GM23248 (cell line): ENCODE measurements at regions not wholly inside any gene's neighbourhood (a gene's known extent, or its start where the extent isn't known, plus 50 kb on each side); places are given as distances from the start of the nearest gene placed in this dataset.
"Not testable (repeated sequence)": the region's sequence is repeated elsewhere in the genome, so short reads cannot be mapped to it uniquely, and the experiment has no call there.

Experiments
- DNase-seq: peaks from one replicate; pipeline ENCODE4 v3.0.0-alpha.2; 2015
- H2AFZ ChIP-seq: fragments of 200-600 bp; sonication (generic); 2 replicates; pipeline ENCODE4 v1.6.1; 2016; ENCODE audit warnings: antibody characterized with exemption
- H3F3A ChIP-seq: fragments of 200-600 bp; sonication (generic); 2 replicates; pipeline ENCODE4 v1.6.1; 2016; ENCODE audit warnings: mild to moderate bottlenecking, antibody characterized with exemption, mixed run types; ENCODE audit not compliant: insufficient read depth
- H3K27ac ChIP-seq: fragments of 200-600 bp; sonication (generic); 2 replicates; pipeline ENCODE4 v1.5.1; 2016; ENCODE audit warnings: mild to moderate bottlenecking
- H3K27me3 ChIP-seq: fragments of 200-600 bp; sonication (generic); replicated peaks from 2 replicates; pipeline ENCODE4 v1.6.1; 2016; ENCODE audit warnings: mild to moderate bottlenecking; ENCODE audit not compliant: insufficient read depth
- H3K36me3 ChIP-seq: fragments of 200-600 bp; sonication (generic); 2 replicates; pipeline ENCODE4 v1.6.1; 2016; ENCODE audit warnings: low read depth, mild to moderate bottlenecking
- H3K4me1 ChIP-seq: fragments of 200-600 bp; sonication (generic); 2 replicates; pipeline ENCODE4 v1.6.1; 2016; ENCODE audit warnings: mild to moderate bottlenecking; ENCODE audit not compliant: insufficient read depth
- H3K4me2 ChIP-seq: fragments of 200-600 bp; sonication (generic); one replicate; pipeline ENCODE4 v1.6.1; 2016; ENCODE audit warnings: mild to moderate bottlenecking; ENCODE audit not compliant: unreplicated experiment
- H3K4me3 ChIP-seq: fragments of 200-600 bp; sonication (generic); 2 replicates; pipeline ENCODE4 v1.5.1; 2016; ENCODE audit warnings: mild to moderate bottlenecking
- H3K79me2 ChIP-seq: fragments of 200-600 bp; sonication (generic); 2 replicates; pipeline ENCODE4 v1.6.1; 2016; ENCODE audit warnings: mild to moderate bottlenecking; ENCODE audit not compliant: insufficient read depth
- H3K9ac ChIP-seq: fragments of 200-600 bp; sonication (generic); 2 replicates; pipeline ENCODE4 v1.6.1; 2016; ENCODE audit warnings: mild to moderate bottlenecking
- H3K9me2 ChIP-seq: fragments of 200-600 bp; sonication (generic); 2 replicates; pipeline ENCODE4 v1.6.1; 2016; ENCODE audit warnings: mixed run types, mild to moderate bottlenecking, moderate library complexity; ENCODE audit not compliant: insufficient read depth
- H3K9me3 ChIP-seq: fragments of 200-600 bp; sonication (generic); one replicate; pipeline ENCODE4 v1.6.1; 2017; ENCODE audit warnings: low read depth
- H4K20me1 ChIP-seq: fragments of 200-600 bp; sonication (generic); 2 replicates; pipeline ENCODE4 v1.6.0; 2016; ENCODE audit not compliant: insufficient read depth
- EZH2 ChIP-seq: fragments of 200-600 bp; sonication (generic); IDR thresholded peaks from 2 replicates; pipeline ENCODE4 v1.6.1; 2018; ENCODE audit warnings: antibody characterized with exemption, mild to moderate bottlenecking; ENCODE audit not compliant: insufficient read depth, poor library complexity, severe bottlenecking
- EZH2phosphoT487 ChIP-seq: fragments of 200-600 bp; sonication (generic); IDR thresholded peaks from 2 replicates; pipeline ENCODE4 v1.6.1; 2018; ENCODE audit warnings: antibody characterized with exemption, moderate library complexity, mild to moderate bottlenecking, low read depth; ENCODE audit not compliant: insufficient read depth
- WGBS, 2 experiments: methylation state at CpG; one replicate each; pipeline ENCODE4 v1.1.6; 2015 to 2017; ENCODE audit warnings: low lambda C conversion rate in 2 of 2, low coverage in 1 of 2; ENCODE audit errors: missing lambda C conversion rate in 2 of 2; 5-methylcytosine and 5-hydroxymethylcytosine counted together
- in situ Hi-C: fragments of 300-500 bp; cut with MboI; formaldehyde crosslinking; loops from 2 replicates; pipeline ENCODE4 v1.15.0; 2020

- Histone ChIP-seq H3K4me3 (no peak overlapping the region), H3K27ac (no peak overlapping the region), H3K4me1 (no peaks in the 10 kb centered on the region), H3K9ac (no peak overlapping the region), H3K9me2 (no peaks in the 10 kb centered on the region), H4K20me1 (no peaks in the 10 kb centered on the region), H3K36me3 (no peaks in the 10 kb centered on the region), H3K9me3 (no peaks in the 10 kb centered on the region), H3K79me2 (no peaks in the 10 kb centered on the region), H3F3A (peaks cover 6% of the 10 kb centered on the region; the same call in 1 of the 2 replicates), H3K27me3 (no peaks in the 10 kb centered on the region), H2AFZ (no peak overlapping the region), H3K4me2 (no peak overlapping the region)
- in situ Hi-C loops, result no loop called here
- no peak for TF ChIP-seq EZH2
- TF ChIP-seq EZH2phosphoT487, result no peak
- DNase-seq, result no peak
Observed at GRCh38 chr3:177862962-177863491, 665.7 kb upstream of the TBL1XR1 start.

GRCh38 chr3:177871267-177871666 lies 665.0 kb upstream of the KCNMB2 start:
- WGBS, 2 experiments, result 76 to 82% methylated on average over 3 of the region's 3 CpGs
- H4K20me1 ChIP-seq, in situ Hi-C loops: not testable (repeated sequence)

GRCh38 chr3:177878192-177878591 lies 658.0 kb upstream of the KCNMB2 start:
- H3K9me3 ChIP-seq, result no peaks in the 10 kb centered on the region
- WGBS, 2 experiments, result 93 to 96% methylated on average over 3 of the region's 3 CpGs
- H2AFZ ChIP-seq, result no peak overlapping the region
- H3K27ac ChIP-seq, result no peak overlapping the region
- H3K36me3 ChIP-seq, result no peaks in the 10 kb centered on the region
- peak; percentile 1 for DNase-seq
- no peaks in the 10 kb centered on the region for H4K20me1 ChIP-seq
- TF ChIP-seq EZH2 (no peak), EZH2phosphoT487 (no peak)
- no peaks in the 10 kb centered on the region for H3K4me1 ChIP-seq
- no peak overlapping the region for H3K4me2 ChIP-seq
- no peak overlapping the region for H3K9ac ChIP-seq
- no peaks in the 10 kb centered on the region for H3F3A ChIP-seq
- H3K4me3 ChIP-seq, result no peak overlapping the region
- H3K27me3 ChIP-seq, result no peaks in the 10 kb centered on the region
- no peaks in the 10 kb centered on the region for H3K9me2 ChIP-seq
- no peaks in the 10 kb centered on the region for H3K79me2 ChIP-seq
- in situ Hi-C loops, result no loop called here

More at GRCh38 chr3:177871267-177871666, 665.0 kb upstream of the KCNMB2 start:
- H3K79me2 ChIP-seq, H3F3A ChIP-seq, H3K27ac ChIP-seq, H3K9me2 ChIP-seq, H2AFZ ChIP-seq, H3K4me1 ChIP-seq, H3K4me2 ChIP-seq, H3K9me3 ChIP-seq, H3K9ac ChIP-seq, H3K36me3 ChIP-seq, DNase-seq, H3K4me3 ChIP-seq, H3K27me3 ChIP-seq: not testable (repeated sequence)

- H2AFZ ChIP-seq, result 0 out of 2 replicates have a peak overlapping the region, but pooled peaks have one; percentile 3
- H3K9ac ChIP-seq, result no peak overlapping the region
- H3K27me3 ChIP-seq, result no peaks in the 10 kb centered on the region
- no peak overlapping the region for H3K4me2 ChIP-seq
- H4K20me1 ChIP-seq, result no peaks in the 10 kb centered on the region
- no peaks in the 10 kb centered on the region for H3F3A ChIP-seq
- H3K36me3 ChIP-seq, result no peaks in the 10 kb centered on the region
- H3K27ac ChIP-seq, result no peak overlapping the region
- DNase-seq, result no peak
- no peaks in the 10 kb centered on the region for H3K79me2 ChIP-seq
- no peaks in the 10 kb centered on the region for H3K4me1 ChIP-seq
- in situ Hi-C loops, result no loop called here
- H3K9me2 ChIP-seq, result no peaks in the 10 kb centered on the region
- no peaks in the 10 kb centered on the region for H3K9me3 ChIP-seq
- no peak overlapping the region for H3K4me3 ChIP-seq
- WGBS, 2 experiments, result 82 to 87% methylated on average over 4 of the region's 4 CpGs
- no peak for TF ChIP-seq EZH2phosphoT487
- no peak for TF ChIP-seq EZH2
Observed at GRCh38 chr3:177878957-177879356, 657.3 kb upstream of the KCNMB2 start.

GRCh38 chr3:177881351-177881750 lies 654.9 kb upstream of the KCNMB2 start:
- Histone ChIP-seq H3K36me3 (no peaks in the 10 kb centered on the region), H2AFZ (no peak overlapping the region), H3K4me3 (no peak overlapping the region), H3K4me1 (no peaks in the 10 kb centered on the region), H3F3A (no peaks in the 10 kb centered on the region), H3K9me3 (no peaks in the 10 kb centered on the region), H3K4me2 (no peak overlapping the region), H3K79me2 (no peaks in the 10 kb centered on the region), H3K9me2 (no peaks in the 10 kb centered on the region), H4K20me1 (no peaks in the 10 kb centered on the region), H3K9ac (no peak overlapping the region), H3K27me3 (no peaks in the 10 kb centered on the region), H3K27ac (no peak overlapping the region)
- DNase-seq, result no peak
- in situ Hi-C loops, result no loop called here
- TF ChIP-seq EZH2 (no peak), EZH2phosphoT487 (no peak)
- WGBS, 2 experiments, result 16 to 34% methylated on average over 3 of the region's 3 CpGs
